GF-D8 (cell line): ENCODE measurements at regions not wholly inside any gene's neighbourhood (a gene's known extent, or its start where the extent isn't known, plus 50 kb on each side); places are given as distances from the start of the nearest gene placed in this dataset.

Experiments
- DNase-seq: peaks from one replicate; lab custom pipeline; 2025; lab: John Stamatoyannopoulos, UW

DNA sequence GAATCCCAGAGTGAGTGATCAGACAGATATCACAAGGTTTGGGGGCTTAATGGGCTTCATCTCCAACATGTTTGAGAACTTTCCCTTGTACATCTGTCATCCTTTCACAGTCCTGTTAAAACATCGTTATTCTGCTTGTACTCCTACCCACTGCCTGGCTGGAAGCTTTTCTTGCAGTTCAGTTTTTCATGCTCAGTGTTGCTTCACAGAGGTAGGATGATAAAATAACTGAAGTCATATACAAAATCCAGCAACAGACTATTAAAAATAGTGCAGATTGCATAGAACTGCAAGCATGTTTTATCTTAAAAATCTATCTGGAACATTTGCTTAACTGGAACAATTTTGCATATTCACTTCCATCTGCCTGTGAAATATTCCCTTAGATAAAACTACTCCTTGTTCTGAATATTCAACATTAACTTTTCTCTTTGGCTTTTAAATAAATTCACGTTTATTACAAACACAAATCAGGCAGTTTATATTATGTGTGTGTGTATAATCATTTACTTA is 579.6 kb upstream of the IGFBP7 start:
- no peak for DNase-seq

DNA sequence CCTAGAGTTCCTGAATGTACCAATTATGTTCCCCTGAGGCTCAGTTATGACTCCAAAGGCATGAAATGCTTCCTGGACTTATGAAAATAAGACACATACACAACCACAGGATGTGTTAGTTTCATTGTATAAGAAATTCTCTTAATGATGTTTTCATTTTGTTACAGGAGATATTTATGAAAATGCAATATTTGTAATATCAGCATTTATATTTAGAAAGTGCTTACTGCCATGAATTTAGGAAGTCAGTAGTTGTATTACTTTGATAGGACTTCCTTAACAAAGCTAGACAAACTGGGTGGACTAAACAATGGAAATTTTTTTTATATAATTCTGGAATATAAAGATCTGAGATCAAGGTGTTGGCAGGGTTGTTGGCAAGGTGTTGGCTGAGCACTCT is 572.1 kb upstream of the IGFBP7 start:
- no peak for DNase-seq

DNA sequence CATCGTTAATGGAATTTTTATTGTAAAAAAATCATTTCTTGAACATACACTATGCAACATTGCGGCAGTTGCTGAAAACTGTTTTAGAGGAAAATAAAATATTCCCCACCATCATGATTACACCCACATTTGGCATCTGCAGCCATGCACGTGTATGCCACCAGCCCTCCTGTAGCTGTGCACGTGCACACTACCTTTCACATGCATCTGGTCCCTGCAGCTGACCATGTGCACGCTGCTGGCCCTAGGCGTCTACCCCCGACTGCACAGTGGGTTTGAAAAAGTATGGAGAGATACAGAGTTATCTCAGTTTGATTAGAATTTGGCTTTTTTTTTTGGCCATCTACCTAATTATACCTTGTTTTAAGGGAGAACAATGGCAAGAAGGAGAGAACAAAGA is 569.8 kb upstream of the IGFBP7 start:
- no peak for DNase-seq

DNA sequence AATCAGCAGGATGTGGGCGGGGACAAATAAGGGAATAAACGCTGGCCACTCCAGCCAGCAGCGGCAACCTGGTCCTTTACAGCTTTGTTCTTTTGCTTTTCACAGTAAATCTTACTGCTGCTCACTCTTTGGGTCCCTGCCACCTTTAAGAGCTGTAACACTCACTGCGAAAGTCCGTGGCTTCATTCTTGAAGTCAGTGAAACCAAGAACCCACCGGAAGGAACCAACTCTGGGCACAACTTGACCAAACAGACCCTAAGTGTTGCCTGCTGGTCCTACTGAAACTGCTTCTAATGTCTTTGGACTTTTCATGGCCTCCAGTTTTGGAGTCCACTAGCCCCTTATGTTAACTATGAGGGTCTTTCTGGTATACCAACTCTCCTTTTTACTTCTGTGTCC is 566.2 kb upstream of the IGFBP7 start:
- no peak for DNase-seq

DNA sequence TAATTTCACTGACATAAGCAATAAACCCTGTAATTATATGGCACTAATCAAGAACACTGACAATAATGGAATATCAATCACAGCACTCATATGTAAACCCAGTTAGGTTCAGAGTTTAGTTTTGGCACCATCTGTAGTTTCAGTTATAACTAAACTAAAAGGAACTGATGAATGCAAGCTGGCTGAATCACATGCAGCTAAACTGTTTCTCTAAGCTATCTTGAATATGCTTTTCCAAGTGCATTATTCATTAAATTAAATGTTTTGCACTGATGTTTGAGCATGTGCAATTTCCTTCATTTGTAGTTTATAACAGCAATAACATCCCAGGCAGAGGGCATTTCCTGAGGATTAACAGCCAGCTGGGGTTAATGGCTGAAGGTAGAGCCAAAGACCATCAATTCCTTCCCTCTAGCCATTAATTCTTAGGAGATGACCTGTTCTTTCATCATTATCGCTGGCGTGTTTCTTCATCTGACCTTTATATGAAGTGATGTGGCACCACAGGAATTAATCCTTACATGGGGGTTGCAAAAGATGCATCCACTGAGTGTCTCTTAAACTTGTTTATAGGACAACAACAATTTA is 562.8 kb upstream of the IGFBP7 start:
- DNase-seq = no peak

DNA sequence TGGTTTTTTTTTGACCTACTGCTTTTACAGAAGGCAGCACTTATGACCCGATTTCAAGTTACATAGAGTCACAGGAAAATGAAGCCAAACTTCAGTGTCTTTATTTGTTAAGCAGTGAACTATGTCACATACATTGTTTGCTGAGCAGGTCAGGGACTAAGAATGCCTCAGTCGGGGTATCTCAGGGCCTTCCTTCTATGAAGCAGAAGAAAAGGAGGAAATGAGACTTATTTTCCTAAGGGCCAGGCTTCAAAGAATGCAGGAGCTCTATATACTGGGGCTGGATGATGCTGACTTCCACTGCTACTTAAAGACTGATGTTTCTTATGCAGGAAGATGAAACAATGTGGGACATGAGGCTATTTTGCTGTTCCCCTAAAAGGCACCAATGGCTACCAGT is 558.4 kb upstream of the IGFBP7 start:
- no peak for DNase-seq

DNA sequence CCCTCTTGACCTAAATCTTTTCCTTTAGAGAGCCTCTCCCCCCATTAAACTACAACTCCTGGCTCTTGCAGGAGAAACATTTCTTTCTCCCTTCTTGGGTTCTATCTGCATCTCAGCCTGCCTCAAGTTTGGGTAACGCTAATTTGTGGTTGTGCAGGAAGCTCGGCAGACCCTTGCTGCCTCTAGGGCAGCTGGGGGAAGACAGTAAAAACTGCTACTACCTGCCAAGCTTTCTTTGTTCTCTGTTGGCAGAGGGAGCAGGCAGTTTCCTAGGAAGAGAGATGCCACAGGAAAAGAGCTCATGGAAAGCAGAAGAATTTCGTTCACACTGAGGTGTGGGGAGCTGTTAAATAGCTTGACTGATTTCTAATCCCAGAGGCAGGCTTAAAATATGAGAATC is 555.6 kb upstream of the IGFBP7 start:
- no peak for DNase-seq

DNA sequence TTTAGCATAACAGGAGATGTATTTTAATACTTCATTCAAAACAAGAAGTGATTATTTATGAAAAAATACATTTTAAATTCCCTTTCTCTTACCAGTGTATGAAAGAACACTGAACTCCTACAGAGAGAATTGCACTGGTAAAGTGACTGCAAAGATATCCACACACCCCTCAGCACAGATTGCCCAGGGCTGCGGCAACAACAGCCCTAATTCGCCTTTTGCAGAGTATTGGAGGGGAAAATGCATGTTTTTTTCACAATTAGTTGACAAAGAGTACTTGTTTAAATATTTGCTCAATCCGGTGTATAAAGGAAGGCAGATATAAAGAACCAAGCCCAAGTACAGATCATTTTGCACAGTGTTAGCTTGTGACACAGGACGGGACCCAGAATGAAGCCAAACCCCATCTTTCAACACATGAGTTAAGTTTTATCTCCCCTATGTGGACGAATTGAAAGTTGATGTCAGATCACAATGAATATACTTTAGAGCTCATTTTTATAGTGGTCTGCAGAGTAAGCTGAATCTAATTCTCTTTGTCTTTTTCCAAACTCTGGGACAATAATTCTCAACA is 551.4 kb upstream of the IGFBP7 start:
- no peak for DNase-seq

DNA sequence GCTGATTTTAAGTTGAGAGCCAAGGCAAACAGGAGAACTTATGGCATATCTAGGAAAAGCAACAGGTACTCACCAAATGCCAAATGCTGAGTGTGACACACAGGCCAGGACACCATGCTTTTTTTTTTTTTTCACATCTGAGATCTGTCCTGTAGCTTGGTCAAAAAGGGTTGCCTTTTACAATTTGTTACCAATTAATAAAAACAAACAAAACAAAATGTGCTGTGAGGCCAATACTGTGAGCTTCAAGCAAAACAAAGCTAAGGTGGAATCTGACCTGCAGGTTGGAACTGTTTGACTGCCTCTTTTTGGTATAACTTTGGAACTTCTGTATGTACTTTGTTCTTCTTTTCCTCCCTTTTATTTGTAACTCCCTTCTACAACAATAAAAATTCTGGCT is 548.5 kb upstream of the IGFBP7 start:
- no peak for DNase-seq

DNA sequence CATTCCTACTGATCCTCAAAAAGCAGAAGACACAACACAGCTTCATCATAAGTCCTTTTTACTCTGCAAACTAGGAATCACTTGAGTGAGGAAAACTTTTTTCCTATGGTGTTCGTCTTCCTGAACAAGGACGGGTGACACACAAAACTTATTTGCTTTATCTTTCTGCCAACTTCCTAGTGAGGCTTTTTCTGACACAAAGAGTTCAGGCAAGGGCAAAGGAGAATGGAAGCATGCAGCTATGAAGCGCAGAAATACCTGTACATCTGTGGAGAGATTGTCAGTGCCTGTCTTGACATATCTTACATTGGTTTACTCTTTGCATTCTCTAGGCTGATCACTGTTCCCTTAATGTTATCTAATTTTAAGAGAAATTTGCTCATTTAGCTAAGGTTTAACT is 548.0 kb upstream of the IGFBP7 start:
- DNase-seq = no peak

DNA sequence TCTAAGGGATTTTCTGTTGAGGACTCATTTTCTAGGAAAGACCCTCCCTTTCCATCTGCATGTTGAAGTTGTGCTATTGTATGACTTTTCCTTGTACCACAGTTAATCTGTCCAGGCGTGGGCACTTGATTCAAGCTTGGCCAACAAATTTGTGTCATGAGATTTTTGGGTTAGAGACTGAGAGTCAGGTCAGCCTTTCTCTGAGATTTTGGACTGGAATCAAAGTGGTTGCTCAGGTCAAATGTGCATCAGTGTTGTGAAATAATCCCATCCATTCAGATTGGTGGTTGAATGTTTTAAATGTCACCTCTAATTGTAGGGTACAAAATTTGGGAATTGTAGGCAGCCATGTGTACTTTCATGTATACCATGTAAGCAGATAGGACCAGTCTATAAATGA is 545.2 kb upstream of the IGFBP7 start:
- DNase-seq = no peak

DNA sequence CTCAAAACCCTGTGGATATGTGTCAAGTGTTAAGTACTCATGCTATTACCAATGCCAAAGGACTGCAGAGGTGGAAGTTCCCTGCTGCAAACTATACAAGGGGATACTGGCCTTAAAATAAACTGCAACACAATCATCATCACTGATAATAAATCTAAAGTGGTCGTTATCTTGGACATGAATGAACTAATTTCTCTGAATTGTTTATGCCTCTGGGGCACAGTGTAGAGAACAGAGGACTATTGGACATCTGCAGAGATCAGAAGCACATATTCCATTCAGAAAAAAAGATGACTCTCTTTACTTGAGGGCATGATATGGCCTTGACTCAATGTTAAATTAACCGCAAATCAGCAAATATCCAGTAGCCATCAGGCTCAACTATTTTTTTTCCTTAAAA is 542.6 kb upstream of the IGFBP7 start:
- DNase-seq = no peak

DNA sequence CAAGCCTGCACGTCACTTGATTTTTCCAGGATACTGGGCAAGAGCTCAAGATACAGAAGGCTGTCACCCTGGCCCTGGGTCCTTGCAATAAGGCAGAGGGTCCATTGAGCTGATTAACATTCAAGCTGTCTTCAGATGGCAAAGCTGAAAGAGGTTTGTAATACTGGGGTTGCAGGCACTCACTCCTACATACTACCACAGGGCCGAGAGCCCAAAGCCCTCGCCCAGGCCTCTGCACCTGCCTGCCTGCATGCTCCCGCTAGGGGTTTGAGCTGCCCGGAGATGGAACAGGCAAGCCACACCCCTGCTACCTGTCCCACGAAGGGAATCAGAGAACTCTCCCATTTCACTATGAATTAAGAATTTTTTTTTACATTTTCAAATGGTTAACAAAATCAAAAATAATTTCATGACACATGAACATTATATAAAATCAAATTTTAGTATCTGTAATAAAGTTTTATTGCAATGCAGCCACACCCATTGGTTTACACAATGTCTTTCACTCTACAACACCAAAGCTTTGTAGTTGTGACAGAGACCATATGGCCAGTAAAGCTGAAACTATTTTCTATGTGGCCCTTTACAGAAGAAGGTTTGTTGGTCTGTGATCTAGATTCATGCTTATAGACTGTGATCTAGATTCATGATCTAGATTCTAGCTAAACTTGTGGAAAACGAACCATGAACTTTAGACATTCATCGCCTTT is 530.4 kb upstream of the IGFBP7 start:
- DNase-seq = no peak

DNA sequence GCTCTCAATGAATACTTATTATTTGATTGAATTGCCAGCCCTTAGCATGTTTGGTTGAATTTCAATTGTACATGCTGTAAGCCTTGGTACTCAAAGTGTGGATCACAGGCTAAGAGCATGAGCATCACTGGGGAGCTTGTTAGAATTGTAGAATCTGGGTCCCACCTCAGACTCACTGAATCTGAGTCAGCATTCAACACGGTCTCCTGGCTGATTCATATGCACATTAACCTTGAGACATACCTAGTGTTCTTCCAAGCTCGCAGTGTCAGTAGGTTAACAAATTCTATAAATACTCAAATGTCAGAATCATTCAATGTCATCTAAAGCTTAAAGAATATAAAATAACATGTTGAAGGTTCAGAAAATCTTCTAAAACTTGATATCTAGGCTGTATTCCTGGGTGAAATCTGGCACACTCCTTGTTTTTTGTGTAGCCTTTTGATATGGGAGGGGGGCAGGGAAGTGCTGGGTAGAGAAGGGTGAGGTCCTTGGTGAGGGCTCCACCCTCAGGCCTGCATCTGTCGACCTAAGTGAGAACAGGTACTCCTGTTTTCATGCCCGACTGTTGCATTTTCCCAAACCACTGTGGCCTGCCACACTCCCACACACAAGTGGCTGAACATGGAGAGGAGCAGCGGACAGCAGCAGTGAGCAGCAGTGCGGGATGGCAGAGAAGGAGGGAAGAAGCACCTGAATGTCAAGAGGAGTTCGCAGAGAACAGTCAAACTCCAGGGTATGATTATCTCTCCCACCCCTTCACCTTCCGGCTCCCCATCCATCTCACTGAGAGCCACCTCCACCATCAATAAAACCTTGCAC is 529.6 kb upstream of the IGFBP7 start:
- no peak for DNase-seq

DNA sequence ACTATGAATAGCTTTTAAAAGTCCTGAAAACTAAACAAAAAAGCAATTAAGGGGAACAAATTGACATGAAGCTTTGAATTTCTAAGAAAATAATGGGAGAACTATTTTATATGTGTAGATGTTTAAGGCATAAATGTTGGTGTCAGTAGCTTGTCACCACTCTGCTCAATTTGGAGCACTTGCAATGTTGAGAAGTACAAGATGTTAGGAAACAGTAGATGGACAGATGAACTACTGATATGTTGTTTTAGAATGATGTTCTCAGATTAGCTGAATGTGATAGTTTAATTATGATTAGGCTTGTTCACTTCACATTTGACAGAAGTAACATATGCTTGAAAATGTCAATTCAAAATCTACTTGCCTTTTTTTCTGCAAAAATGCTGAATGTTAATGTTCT is 525.7 kb upstream of the IGFBP7 start:
- no peak for DNase-seq

DNA sequence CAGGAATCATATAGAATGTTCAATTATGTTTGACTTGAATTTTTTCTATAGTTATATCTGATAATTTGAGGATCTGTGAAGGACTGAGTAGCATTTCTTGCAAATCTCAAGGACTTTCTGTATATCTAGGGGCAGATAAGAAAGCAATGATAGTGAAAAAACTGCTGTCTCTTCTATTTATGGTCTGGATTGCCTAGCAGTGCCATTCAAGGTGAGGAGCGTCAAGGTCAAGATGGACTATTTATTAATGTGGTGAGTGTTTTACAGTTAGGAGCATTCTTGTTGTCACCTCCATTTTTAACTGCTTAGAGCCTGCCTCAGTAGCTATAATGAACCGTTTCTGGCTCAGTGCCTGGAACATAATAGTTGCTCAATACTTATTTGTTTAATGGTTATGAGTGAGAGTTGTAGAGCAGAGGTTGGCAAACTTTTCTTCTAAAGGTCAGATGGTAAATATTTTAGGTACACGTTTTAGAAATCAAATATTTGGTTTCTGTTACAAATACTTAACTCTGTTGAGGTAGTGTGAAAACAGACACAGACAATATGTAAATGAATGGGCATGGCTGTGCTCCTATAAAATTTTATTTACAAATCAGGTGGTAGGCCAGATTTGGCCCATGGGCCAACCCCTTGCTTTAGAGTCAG is 523.2 kb upstream of the IGFBP7 start:
- DNase-seq = no peak

DNA sequence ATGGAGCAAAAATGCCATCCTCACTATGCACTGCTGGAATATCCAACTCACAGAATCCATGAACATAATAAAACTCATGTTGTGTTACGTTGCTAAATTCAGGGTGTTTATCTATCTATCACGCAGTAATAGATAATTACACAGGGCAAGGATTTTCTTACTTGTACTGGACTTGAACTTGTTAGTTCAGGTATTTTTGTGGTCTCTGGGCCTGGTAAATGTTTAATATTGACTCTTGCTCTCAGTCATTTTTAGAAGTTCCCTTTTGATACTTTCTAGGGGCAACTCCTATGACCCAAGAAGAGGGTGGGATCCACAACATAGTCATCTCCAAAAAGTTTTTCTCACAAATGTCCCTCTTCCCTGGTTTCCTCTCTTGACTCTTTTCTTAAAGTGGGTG is 522.4 kb upstream of the IGFBP7 start:
- no peak for DNase-seq

DNA sequence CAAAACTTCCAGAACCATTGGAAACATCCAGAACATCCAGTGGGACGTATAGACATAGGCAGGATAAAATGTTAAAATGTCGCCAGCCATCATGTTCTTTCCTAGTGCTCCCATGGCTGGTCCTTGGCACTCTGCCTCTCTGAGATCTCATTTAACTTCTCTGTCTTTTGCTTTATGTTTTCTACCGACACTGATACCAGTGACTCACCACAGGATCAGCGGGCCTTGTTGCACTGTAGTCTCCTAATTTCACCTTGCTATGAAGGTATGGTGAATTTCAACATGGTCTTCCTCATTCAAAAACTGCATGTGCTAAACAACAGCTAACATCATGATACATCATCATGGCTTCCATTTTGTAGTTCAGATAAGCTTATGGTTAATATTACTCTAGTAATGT is 521.0 kb upstream of the IGFBP7 start:
- no peak for DNase-seq

DNA sequence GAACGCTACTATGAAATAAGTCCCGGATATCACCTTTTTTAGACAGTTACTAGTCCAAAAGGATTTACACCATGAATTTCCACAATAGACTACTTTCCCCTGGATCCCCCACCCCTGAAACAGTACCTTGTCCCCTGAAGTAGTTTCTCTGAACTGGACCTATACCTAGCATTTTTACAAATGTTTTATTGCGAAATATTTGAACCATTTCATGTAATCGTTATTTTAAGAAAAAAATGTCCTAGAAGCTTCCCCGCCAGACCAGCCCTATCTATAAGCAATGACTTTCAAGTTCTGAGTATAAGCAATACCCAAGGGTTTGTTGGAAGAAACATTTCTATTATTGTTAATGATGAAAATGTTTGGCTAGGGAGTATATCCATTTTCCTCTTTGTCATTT is 517.8 kb upstream of the IGFBP7 start:
- DNase-seq = no peak

DNA sequence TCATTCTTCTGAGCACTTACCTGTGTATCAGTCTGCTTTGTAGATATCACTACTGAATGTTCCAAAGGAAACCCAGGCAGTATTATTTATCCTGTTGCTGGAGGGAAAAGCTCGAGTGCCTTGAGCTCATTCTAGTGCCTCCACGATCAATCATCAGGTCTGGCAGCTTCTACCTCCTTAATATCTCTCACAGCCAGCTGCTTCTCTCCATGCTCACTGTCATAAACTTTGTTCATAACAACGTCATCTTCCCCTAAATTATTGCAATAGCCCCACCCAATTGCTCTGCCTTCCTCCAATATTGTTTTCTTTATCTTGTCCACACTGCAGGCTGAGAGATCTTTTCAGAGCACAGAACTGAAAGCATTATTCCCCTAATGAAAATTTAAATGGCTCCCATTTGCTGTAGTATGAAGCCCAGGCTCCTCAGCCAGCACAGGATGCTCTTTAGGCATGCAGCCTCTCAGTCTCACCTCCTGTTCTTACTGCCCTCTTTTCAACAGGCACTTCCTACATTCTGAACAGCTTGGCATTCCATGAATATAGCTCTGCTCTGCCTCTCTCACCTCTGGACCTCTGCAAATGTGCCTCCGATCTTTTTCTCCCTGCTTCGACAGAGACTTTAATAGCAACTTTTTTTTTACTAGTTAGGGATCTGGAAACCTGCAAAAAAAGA is 504.2 kb upstream of the IGFBP7 start:
- no peak for DNase-seq

DNA sequence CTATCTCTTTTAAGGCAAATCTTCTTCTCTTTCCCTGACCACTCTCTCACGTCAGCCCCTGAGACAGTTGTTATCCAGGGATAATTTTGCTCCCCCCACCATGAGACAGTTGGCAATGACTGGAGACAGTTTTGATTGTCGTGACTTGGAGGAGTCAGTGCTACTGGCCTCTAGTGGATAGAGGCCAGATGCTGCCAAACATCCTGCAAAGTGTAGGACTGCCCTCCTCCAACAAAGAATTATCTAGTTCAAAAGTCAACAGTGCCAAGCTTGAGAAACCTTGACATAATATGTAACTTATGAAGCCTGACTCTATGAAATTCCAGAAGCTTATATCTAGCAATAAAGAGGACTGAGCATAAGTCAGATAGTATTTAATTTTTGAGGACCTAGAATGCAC is 502.1 kb upstream of the IGFBP7 start:
- DNase-seq = no peak
